IMR-90 (cell line): ENCODE measurements at regions not wholly inside any gene's neighbourhood (a gene's known extent, or its start where the extent isn't known, plus 50 kb on each side); places are given as distances from the start of the nearest gene placed in this dataset.

Experiments
- ATAC-seq: fragments of 200-7000 bp; cut with Tn5 transposase; 2 replicates; pipeline ENCODE4 v1.9.1; 2020; ENCODE audit warnings: low read depth, mild to moderate bottlenecking, moderate library complexity
- BruUV-seq: library from RNA; stranded (reverse); fragments of 400-500 nt; replicated peaks from 2 replicates; lab custom pipeline; 2021; lab: Mats Ljungman, UMichigan
- CTCF ChIA-PET: fragments of 300-600 bp; formaldehyde crosslinking; extraction: SDS; loops from one replicate; lab custom pipeline; 2021; ENCODE audit warnings: antibody characterized with exemption; lab: Yijun Ruan, JAX
- POLR2A ChIA-PET: fragments of 300-600 bp; sonication (Branson Sonifier 250); formaldehyde crosslinking; loops from one replicate; lab custom pipeline; 2022; ENCODE audit warnings: antibody characterized with exemption; ENCODE audit not compliant: unreplicated experiment; lab: Charles Lee
- DNase-seq: peaks from one replicate; pipeline ENCODE4 v3.0.0; 2013
- H2AFZ ChIP-seq: replicated peaks from 2 replicates; pipeline ENCODE3; 2013; ENCODE audit warnings: low read length, mild to moderate bottlenecking; ENCODE audit not compliant: poor library complexity
- H2AK5ac ChIP-seq: 2 replicates; pipeline ENCODE4 v1.6.1; 2013; ENCODE audit warnings: low read depth, low read length, inconsistent platforms
- H2AK9ac ChIP-seq: replicated peaks from 2 replicates; pipeline ENCODE3; 2013; ENCODE audit warnings: mild to moderate bottlenecking, low read depth, low read length, moderate library complexity; ENCODE audit not compliant: poor library complexity
- H2BK120ac ChIP-seq: 2 replicates; pipeline ENCODE4 v1.6.1; 2013; ENCODE audit warnings: low read depth, low read length, inconsistent platforms
- H2BK15ac ChIP-seq: 3 replicates; pipeline ENCODE4 v1.6.1; 2013; ENCODE audit warnings: low read depth, low read length, inconsistent platforms
- H2BK20ac ChIP-seq: 2 replicates; pipeline ENCODE4 v1.6.1; 2013; ENCODE audit warnings: low read depth, mild to moderate bottlenecking, inconsistent platforms, low read length, moderate library complexity
- H2BK5ac ChIP-seq: 2 replicates; pipeline ENCODE4 v1.6.1; 2013; ENCODE audit warnings: mild to moderate bottlenecking, low read depth, low read length, inconsistent platforms; ENCODE audit not compliant: poor library complexity, severe bottlenecking
- H3K14ac ChIP-seq: replicated peaks from 2 replicates; pipeline ENCODE4 v1.6.1; 2013; ENCODE audit warnings: low read depth, low read length, inconsistent platforms
- H3K18ac ChIP-seq: 2 replicates; pipeline ENCODE4 v1.6.1; 2013; ENCODE audit warnings: low read depth, low read length, control low read depth
- H3K23ac ChIP-seq: 2 replicates; pipeline ENCODE4 v1.6.1; 2013; ENCODE audit warnings: low read depth, low read length, inconsistent platforms
- H3K27ac ChIP-seq: 2 replicates; pipeline ENCODE4 v1.5.1; 2013; ENCODE audit warnings: mild to moderate bottlenecking, control low read depth, low read length; ENCODE audit not compliant: insufficient read depth
- H3K27me3 ChIP-seq: 2 replicates; pipeline ENCODE4 v1.6.1; 2013; ENCODE audit warnings: low read length; ENCODE audit not compliant: control insufficient read depth, insufficient read depth
- H3K36me3 ChIP-seq: 2 replicates; pipeline ENCODE4 v1.6.1; 2013; ENCODE audit warnings: low read length, mixed read lengths; ENCODE audit not compliant: control insufficient read depth, insufficient read depth
- H3K4ac ChIP-seq: 2 replicates; pipeline ENCODE4 v1.6.1; 2013; ENCODE audit warnings: low read depth, low read length, inconsistent platforms
- H3K4me1 ChIP-seq: 2 replicates; pipeline ENCODE4 v1.6.1; 2013; ENCODE audit warnings: low read length, mixed read lengths; ENCODE audit not compliant: control insufficient read depth, insufficient read depth
- H3K4me2 ChIP-seq: 2 replicates; pipeline ENCODE4 v1.6.1; 2013; ENCODE audit warnings: low read depth, mild to moderate bottlenecking, control low read depth, low read length, moderate library complexity
- H3K4me3 ChIP-seq: 2 replicates; pipeline ENCODE4 v1.5.1; 2013; ENCODE audit warnings: low read depth, mild to moderate bottlenecking, control low read depth, low read length, moderate library complexity; ENCODE audit not compliant: insufficient read depth
- H3K56ac ChIP-seq: 2 replicates; pipeline ENCODE4 v1.6.1; 2013; ENCODE audit warnings: low read length, inconsistent platforms; ENCODE audit not compliant: insufficient read depth; ENCODE audit errors: extremely low read depth
- H3K79me1 ChIP-seq, 2 experiments: 2 replicates each; pipeline ENCODE4 v1.6.1; 2013; ENCODE audit warnings: low read length in 2 of 2, inconsistent platforms in 1 of 2, low read depth in 1 of 2
- H3K9ac ChIP-seq: 2 replicates; pipeline ENCODE4 v1.6.1; 2013; ENCODE audit warnings: low read depth, low read length, control low read depth
- H3K9me1 ChIP-seq: 2 replicates; pipeline ENCODE4 v1.6.1; 2013; ENCODE audit warnings: low read length, inconsistent platforms; ENCODE audit not compliant: insufficient read depth
- H3K9me3 ChIP-seq: 2 replicates; pipeline ENCODE4 v1.6.1; 2013; ENCODE audit warnings: low read length; ENCODE audit not compliant: control insufficient read depth, insufficient read depth
- H4K20me1 ChIP-seq: 2 replicates; pipeline ENCODE4 v1.6.1; 2013; ENCODE audit warnings: low read length, inconsistent platforms; ENCODE audit not compliant: insufficient read depth
- H4K5ac ChIP-seq: 2 replicates; pipeline ENCODE4 v1.6.1; 2013; ENCODE audit warnings: mild to moderate bottlenecking, low read depth, low read length, control low read depth
- H4K8ac ChIP-seq, 2 experiments: 2 replicates each; pipeline ENCODE4 v1.6.1; 2013; ENCODE audit warnings: low read depth in 2 of 2, low read length in 2 of 2, control low read depth in 1 of 2, inconsistent platforms in 1 of 2
- H4K91ac ChIP-seq: 2 replicates; pipeline ENCODE4 v1.6.1; 2013; ENCODE audit warnings: low read depth, low read length, inconsistent platforms; ENCODE audit not compliant: insufficient read depth
- BHLHE40 ChIP-seq: fragments of 150-350 bp; IDR thresholded peaks from 2 replicates; pipeline ENCODE4 v1.6.1; 2016; ENCODE audit warnings: mild to moderate bottlenecking, low read depth, low read length
- CEBPB ChIP-seq: IDR thresholded peaks from 2 replicates; pipeline ENCODE4 v1.6.1; 2012; ENCODE audit warnings: low read depth, low read length, improper control_type of control experiment
- CHD1 ChIP-seq: IDR thresholded peaks from 2 replicates; pipeline ENCODE4 v1.6.1; 2012; ENCODE audit warnings: low read depth, low read length, improper control_type of control experiment
- CTCF ChIP-seq: conservative IDR thresholded peaks from 2 replicates; pipeline ENCODE4 v1.5.1; 2012; ENCODE audit warnings: mild to moderate bottlenecking, low read depth, low read length, improper control_type of control experiment
- FOS ChIP-seq: fragments of 150-350 bp; IDR thresholded peaks from 2 replicates; pipeline ENCODE4 v1.6.1; 2016; ENCODE audit warnings: low read depth, low read length
- MAFK ChIP-seq: IDR thresholded peaks from 2 replicates; pipeline ENCODE4 v1.6.1; 2012; ENCODE audit warnings: low read depth, low read length, improper control_type of control experiment
- MAZ ChIP-seq: IDR thresholded peaks from 2 replicates; pipeline ENCODE4 v1.6.1; 2012; ENCODE audit warnings: low read depth, mild to moderate bottlenecking, low read length, improper control_type of control experiment, moderate library complexity, borderline replicate concordance
- POLR2A ChIP-seq: IDR thresholded peaks from 2 replicates; pipeline ENCODE4 v1.6.1; 2012; ENCODE audit warnings: mild to moderate bottlenecking, low read depth, low read length
- RCOR1 ChIP-seq: IDR thresholded peaks from 2 replicates; pipeline ENCODE4 v1.6.1; 2012; ENCODE audit warnings: mild to moderate bottlenecking, low read length, improper control_type of control experiment; ENCODE audit not compliant: insufficient replicate concordance
- SMC3 ChIP-seq: fragments of 150-350 bp; IDR thresholded peaks from 2 replicates; pipeline ENCODE4 v1.6.1; 2016; ENCODE audit warnings: low read depth, mild to moderate bottlenecking, antibody characterized with exemption, low read length, moderate library complexity
- USF2 ChIP-seq: fragments of 150-350 bp; IDR thresholded peaks from 2 replicates; pipeline ENCODE4 v1.6.1; 2017; ENCODE audit warnings: mild to moderate bottlenecking, antibody characterized with exemption, low read length, low read depth
- WGBS, 2 experiments: methylation state at CpG; one replicate each; pipeline versions ENCODE4 v1.1.5 to v1.1.7; 2013; ENCODE audit warnings: missing lambda C conversion rate in 2 of 2; ENCODE audit not compliant: insufficient read length in 1 of 2; ENCODE audit errors: extremely low coverage in 2 of 2; 5-methylcytosine and 5-hydroxymethylcytosine counted together
- dilution Hi-C: fragments of 300-500 bp; cut with HindIII; formaldehyde crosslinking; loops from one replicate; pipeline ENCODE4 v1.14.3; 2018; ENCODE audit warnings: low sequenced_read_pairs; ENCODE audit not compliant: unreplicated experiment
- in situ Hi-C: fragments of 300-500 bp; cut with MboI; formaldehyde crosslinking; loops from 3 replicates; pipeline ENCODE4 v1.14.3; 2019; ENCODE audit warnings: low sequenced_read_pairs, inconsistent platforms, mixed read lengths
- intact Hi-C: fragments of 100-400 bp; cut with micrococcal nuclease; formaldehyde crosslinking; loops from 2 replicates; pipeline ENCODE4 v1.10.0; 2022
- TF ChIP-seq, protein P1 (sequence below): fragments of 150-350 bp; IDR thresholded peaks from 2 replicates; pipeline ENCODE4 v1.6.1; 2016; ENCODE audit warnings: low read depth, mild to moderate bottlenecking, low read length, moderate library complexity, borderline replicate concordance

DNA sequence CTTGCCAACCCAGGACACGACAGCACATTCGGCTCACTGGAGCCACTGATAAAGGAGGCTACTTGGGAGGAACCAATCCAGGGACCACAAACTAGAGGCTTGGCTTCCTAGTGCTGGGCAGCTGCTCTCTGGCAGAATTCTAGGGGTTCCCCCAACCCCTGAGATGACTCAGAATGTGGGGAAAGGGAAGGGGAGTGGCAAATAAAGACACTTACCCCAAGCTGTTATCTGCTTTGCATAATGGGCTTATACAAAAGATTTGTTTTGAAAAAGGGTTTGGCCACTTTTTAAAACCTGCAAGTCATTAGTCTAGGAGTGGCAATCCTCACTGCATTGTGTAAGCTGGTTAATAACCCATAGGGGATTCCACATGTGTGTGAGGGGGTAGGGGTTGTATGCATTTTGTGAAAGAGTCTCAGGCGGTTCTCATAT is 64.1 kb upstream of the LMO1 start:
- Histone ChIP-seq H3K9ac (no peak overlapping the region), H3K4me2 (no peak overlapping the region), H4K91ac (no peak overlapping the region), H3K9me3 (no peaks in the 10 kb centered on the region), H2BK5ac (no peak overlapping the region), H2AK9ac (no peak overlapping the region), H2AFZ (no peak overlapping the region), H4K5ac (no peak overlapping the region), H3K4me1 (peaks cover 3% of the 10 kb centered on the region; the same call in 1 of the 2 replicates), H3K4me3 (no peak overlapping the region), H3K18ac (no peak overlapping the region), H3K36me3 (no peaks in the 10 kb centered on the region), H3K79me1 (no peaks in the 10 kb centered on the region), H3K14ac (no peak overlapping the region), H2BK120ac (no peak overlapping the region), H3K56ac (no peak overlapping the region), H2BK15ac (no peak overlapping the region), H3K4ac (no peak overlapping the region), H2BK20ac (no peak overlapping the region), H4K20me1 (no peaks in the 10 kb centered on the region), H3K23ac (no peak overlapping the region), H4K8ac (no peak overlapping the region), H2AK5ac (no peak overlapping the region), H3K27ac (no peak overlapping the region), H3K27me3 (peaks cover 13% of the 10 kb centered on the region), H3K9me1 (no peaks in the 10 kb centered on the region)
- dilution Hi-C loops (no loop called here), in situ Hi-C loops (no loop called here), intact Hi-C loops (loop anchor here (2.0 kb wide), 1 partner anchor 239 kb away; no protein-coding TSS in a partner anchor)
- BruUV-seq: no TSS peak
- ATAC-seq: no peak
- TF ChIP-seq, protein P1, sequence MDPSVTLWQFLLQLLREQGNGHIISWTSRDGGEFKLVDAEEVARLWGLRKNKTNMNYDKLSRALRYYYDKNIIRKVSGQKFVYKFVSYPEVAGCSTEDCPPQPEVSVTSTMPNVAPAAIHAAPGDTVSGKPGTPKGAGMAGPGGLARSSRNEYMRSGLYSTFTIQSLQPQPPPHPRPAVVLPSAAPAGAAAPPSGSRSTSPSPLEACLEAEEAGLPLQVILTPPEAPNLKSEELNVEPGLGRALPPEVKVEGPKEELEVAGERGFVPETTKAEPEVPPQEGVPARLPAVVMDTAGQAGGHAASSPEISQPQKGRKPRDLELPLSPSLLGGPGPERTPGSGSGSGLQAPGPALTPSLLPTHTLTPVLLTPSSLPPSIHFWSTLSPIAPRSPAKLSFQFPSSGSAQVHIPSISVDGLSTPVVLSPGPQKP: no peak
- TF ChIP-seq MAFK (no peak), SMC3 (no peak), CEBPB (no peak), POLR2A (no peak), BHLHE40 (no peak), CTCF (no peak), MAZ (no peak), FOS (no peak), RCOR1 (no peak), USF2 (no peak), CHD1 (no peak)
- ChIA-PET POLR2A (no interaction called here), CTCF (no interaction called here)
- DNase-seq: no peak
- 60% methylated on average over 1 of the region's 3 CpGs; no CpG with 5 or more reads in 1 of the 2 experiments for WGBS, 2 experiments
